ENCODE measurements at regions not wholly inside any gene's neighbourhood (a gene's known extent, or its start where the extent isn't known, plus 50 kb on each side); places are given as distances from the start of the nearest gene placed in this dataset.

DNA sequence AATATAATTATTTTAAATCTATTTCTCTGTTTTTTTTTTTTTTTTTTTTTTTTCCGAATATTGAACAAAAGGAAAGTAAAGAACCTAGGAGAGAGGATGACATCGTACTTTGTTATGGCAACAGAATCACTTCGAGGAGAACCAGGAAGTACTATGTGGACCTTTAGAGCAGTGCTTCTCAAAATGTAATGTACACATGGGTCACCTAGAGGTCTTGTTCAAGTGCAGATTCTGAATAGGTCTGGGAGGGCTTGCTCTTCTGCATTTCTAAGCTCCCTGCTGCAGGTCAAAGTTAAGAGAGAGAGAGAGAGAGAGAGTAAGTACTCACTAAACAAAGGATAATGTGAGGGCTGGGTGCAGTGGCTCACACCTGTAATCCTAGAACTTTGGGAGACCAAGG, 419.5 kb upstream of the TENM4 start:
- TF ChIP-seq, protein P1, sequence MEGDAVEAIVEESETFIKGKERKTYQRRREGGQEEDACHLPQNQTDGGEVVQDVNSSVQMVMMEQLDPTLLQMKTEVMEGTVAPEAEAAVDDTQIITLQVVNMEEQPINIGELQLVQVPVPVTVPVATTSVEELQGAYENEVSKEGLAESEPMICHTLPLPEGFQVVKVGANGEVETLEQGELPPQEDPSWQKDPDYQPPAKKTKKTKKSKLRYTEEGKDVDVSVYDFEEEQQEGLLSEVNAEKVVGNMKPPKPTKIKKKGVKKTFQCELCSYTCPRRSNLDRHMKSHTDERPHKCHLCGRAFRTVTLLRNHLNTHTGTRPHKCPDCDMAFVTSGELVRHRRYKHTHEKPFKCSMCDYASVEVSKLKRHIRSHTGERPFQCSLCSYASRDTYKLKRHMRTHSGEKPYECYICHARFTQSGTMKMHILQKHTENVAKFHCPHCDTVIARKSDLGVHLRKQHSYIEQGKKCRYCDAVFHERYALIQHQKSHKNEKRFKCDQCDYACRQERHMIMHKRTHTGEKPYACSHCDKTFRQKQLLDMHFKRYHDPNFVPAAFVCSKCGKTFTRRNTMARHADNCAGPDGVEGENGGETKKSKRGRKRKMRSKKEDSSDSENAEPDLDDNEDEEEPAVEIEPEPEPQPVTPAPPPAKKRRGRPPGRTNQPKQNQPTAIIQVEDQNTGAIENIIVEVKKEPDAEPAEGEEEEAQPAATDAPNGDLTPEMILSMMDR (IDR thresholded peaks at IDR 0.05): no peak
- intact Hi-C loops (cut with DNase I): no loop called here
- DNase-seq (no peak), ATAC-seq (peak in 1 of 2 donors; percentile 82)
- H3K4me1 ChIP-seq: no peaks in the 10 kb centered on the region
- H3K36me3 ChIP-seq: no peaks in the 10 kb centered on the region
- no peaks in the 10 kb centered on the region for H3K9me3 ChIP-seq
- H3K27me3 ChIP-seq (ENCODE audit: low read depth): no peaks in the 10 kb centered on the region
- H3K4me3 ChIP-seq: no peak overlapping the region
- H3K27ac ChIP-seq: no peak overlapping the region

DNA sequence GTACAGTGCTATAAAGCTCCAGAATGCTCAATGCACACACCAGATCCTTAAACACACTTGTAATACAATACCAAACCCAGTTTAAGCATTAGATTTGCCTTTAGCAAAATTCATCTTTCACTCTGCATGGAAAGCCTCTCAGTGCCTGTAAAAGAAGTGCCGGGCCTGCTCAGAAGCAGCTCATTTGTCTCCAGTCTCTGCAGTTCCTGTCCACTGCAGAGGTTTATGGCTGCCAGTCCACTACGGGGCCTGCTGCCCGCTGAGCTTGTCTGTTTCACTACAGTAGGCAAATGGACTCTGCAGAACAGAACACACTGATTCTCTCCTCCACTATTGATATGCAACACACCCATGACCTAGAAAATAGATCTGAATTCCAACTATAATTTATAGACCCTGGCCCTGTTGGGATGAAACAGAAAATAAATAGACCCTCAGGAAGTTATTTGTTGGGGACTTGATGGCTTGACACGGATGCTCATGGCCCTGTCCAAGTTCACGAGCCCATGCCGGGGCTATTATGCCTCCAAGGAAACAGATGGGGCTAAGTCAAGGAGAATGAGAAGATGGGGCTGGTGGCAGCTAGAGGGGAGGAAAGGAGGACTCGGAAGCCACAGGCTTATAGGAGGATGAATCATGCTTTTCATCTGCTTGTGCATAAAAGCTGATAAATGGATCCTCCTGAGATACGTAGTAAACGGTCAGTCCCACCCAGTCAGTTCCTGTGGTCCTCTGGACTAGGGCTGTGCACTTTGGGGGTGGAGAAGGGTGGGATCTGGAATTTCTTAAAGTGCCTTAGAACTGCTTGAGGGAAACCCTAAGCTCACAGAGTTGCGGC, 416.8 kb upstream of the TENM4 start:
- Histone ChIP-seq H3K4me1 (no peaks in the 10 kb centered on the region), H3K9me3 (no peaks in the 10 kb centered on the region), H3K27ac (no peak overlapping the region), H3K4me3 (no peak overlapping the region), H3K36me3 (no peaks in the 10 kb centered on the region), H3K27me3 (ENCODE audit: low read depth) (no peaks in the 10 kb centered on the region)
- ATAC-seq (no peak), DNase-seq (no peak)
- intact Hi-C loops (cut with DNase I): no loop called here
- TF ChIP-seq, protein P1 (IDR thresholded peaks at IDR 0.05): no peak

DNA sequence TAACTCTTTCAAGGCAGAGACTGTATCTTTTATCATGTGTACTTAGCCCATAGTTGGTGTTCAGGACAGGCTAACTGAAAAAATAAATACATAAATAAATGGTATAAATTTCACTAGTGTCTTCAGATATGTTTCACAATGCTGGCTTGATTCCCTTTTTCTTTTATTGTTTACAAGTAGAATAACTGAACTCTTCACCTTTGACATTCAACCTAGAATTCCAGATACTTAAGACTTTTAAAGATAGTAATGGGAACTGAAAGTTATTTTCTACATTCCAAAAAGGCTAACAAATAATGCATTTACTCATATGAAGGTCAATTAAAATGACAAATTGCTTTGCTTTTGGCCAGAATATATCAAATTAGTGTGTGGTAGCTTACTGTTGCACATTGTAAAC, 411.3 kb upstream of the TENM4 start:
- DNase-seq: no peak
- no peaks in the 10 kb centered on the region for H3K9me3 ChIP-seq
- H3K4me3 ChIP-seq: no peak overlapping the region
- TF ChIP-seq, protein P1 (IDR thresholded peaks at IDR 0.05): no peak
- no peak overlapping the region for H3K27ac ChIP-seq
- ATAC-seq: no peak
- H3K4me1 ChIP-seq: no peaks in the 10 kb centered on the region
- no peaks in the 10 kb centered on the region for H3K36me3 ChIP-seq
- intact Hi-C loops (cut with DNase I): no loop called here
- no peaks in the 10 kb centered on the region for H3K27me3 ChIP-seq (ENCODE audit: low read depth)

DNA sequence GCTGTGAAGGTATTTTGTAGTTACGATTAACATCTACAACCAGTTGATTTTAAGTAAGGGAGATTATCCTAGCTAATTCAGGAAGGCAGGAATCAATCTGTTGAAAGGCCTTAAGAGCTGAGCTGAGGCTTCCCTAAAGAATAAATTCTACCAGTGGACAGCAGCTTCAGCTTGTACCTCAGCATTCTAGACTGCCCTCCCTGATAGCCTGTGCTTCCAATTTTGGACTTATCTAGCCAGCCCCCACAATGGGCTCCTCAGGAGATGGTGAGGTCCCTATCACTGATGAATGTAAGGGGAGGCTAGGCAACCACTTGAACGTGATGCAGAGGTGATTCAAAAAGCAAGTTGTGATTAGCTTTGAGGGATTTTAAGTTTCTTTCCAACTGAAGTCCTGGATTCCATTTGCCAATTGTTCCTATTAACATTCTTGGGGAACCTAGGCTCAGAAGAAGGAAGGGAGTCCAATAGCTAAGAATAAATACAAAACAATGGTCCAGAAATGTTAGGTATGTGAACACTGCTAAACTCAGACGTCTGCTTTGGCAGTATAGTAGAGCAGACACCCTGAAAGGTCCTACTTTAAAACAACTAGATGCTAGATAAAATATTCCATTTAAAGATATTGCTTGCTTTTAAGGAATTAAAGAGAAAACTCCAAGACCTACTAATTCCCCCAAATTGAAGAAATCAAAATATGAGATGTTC, 404.3 kb upstream of the TENM4 start:
- Histone ChIP-seq H3K4me1 (no peaks in the 10 kb centered on the region), H3K27me3 (ENCODE audit: low read depth) (no peaks in the 10 kb centered on the region), H3K4me3 (no peak overlapping the region), H3K36me3 (no peaks in the 10 kb centered on the region), H3K27ac (no peak overlapping the region), H3K9me3 (no peaks in the 10 kb centered on the region)
- ATAC-seq: no peak
- no peak for DNase-seq
- intact Hi-C loops (cut with DNase I): no loop called here
- TF ChIP-seq, protein P1 (IDR thresholded peaks at IDR 0.05): no peak

DNA sequence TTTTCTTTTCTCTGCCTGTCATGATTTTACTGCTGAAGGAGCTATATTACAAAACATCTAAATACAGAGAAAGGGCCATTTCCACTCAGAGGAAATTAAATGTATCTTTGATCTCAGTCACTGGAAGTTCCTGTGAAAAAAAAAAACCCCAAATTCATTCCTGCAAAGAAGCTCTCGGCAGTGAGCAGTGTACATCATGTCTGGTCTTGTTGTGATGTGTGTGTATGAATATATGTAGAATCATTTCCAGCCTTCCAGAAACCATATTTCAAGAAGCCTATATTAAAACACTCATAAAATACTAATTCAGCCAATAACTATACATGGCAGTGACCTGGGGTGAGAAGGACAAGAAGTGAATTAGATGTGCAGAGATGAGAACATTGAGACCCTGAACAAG, 393.2 kb upstream of the TENM4 start:
- DNase-seq: no peak
- H3K27me3 ChIP-seq (ENCODE audit: low read depth): no peaks in the 10 kb centered on the region
- TF ChIP-seq, protein P1 (IDR thresholded peaks at IDR 0.05): no peak
- H3K9me3 ChIP-seq: no peaks in the 10 kb centered on the region
- no peaks in the 10 kb centered on the region for H3K4me1 ChIP-seq
- no peak overlapping the region for H3K27ac ChIP-seq
- no peak for ATAC-seq
- intact Hi-C loops (cut with DNase I): no loop called here
- no peaks in the 10 kb centered on the region for H3K36me3 ChIP-seq
- no peak overlapping the region for H3K4me3 ChIP-seq

Measured in lower lobe of right lung (tissue), 2 donors.